ENCODE measurements at regions not wholly inside any gene's neighbourhood (a gene's known extent, or its start where the extent isn't known, plus 50 kb on each side); places are given as distances from the start of the nearest gene placed in this dataset.

DNA sequence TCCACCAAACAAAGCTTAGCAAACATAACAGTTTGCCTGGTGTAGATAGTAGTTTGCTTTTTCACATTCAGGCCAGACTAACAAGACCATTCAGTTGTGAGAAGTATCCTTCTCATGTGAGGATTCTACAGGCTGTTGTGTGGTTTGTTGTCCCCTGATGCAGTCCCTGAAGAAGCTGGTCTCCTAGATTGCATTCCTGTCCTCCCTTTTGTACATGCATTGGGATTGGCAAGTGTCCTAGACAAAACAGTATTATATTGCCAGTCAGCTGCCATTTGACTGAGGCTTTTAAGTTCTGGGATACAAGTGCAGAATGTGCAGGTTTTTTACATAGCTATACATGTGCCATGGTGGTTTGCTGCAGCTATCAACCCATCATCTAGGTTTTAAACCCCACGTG is 362.0 kb upstream of the IL12A start:
- DNase-seq (ENCODE audit: low read depth) = no peak
- TF ChIP-seq, protein P1, sequence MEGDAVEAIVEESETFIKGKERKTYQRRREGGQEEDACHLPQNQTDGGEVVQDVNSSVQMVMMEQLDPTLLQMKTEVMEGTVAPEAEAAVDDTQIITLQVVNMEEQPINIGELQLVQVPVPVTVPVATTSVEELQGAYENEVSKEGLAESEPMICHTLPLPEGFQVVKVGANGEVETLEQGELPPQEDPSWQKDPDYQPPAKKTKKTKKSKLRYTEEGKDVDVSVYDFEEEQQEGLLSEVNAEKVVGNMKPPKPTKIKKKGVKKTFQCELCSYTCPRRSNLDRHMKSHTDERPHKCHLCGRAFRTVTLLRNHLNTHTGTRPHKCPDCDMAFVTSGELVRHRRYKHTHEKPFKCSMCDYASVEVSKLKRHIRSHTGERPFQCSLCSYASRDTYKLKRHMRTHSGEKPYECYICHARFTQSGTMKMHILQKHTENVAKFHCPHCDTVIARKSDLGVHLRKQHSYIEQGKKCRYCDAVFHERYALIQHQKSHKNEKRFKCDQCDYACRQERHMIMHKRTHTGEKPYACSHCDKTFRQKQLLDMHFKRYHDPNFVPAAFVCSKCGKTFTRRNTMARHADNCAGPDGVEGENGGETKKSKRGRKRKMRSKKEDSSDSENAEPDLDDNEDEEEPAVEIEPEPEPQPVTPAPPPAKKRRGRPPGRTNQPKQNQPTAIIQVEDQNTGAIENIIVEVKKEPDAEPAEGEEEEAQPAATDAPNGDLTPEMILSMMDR (conservative IDR thresholded peaks at IDR 0.05; ENCODE audit: low read depth, low read length) = no peak
- no peak overlapping the region for H3K4me3 ChIP-seq (ENCODE audit: low read length)

- no peak for DNase-seq (ENCODE audit: low read depth)
- TF ChIP-seq, protein P1 (conservative IDR thresholded peaks at IDR 0.05; ENCODE audit: low read depth, low read length) = no peak
- H3K4me3 ChIP-seq (ENCODE audit: low read length) = no peak overlapping the region
These were observed 361.4 kb upstream of the IL12A start for GRCh38 chr3:159627229-159627628.

DNA sequence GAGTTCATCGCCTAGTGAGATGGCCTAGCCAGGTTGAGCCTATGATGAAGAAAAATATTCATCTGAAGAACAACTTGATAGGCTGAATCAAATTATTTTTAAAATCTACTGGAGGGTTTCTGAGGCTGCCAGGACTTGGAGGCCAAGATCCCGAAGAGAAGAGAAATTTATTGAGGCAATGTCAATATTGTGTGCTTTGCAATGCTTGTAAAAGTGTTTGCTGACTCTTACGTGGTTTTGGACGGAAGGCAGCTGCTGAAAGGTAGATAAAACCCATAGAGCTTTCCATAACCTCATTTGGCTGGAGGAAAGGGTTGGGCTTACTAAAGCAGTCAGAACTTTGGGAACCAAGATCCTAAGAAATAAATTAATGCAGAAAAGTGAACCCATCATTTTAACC is 361.0 kb upstream of the IL12A start:
- no peak overlapping the region for H3K4me3 ChIP-seq (ENCODE audit: low read length)
- TF ChIP-seq, protein P1 (conservative IDR thresholded peaks at IDR 0.05; ENCODE audit: low read depth, low read length) = no peak
- no peak for DNase-seq (ENCODE audit: low read depth)

GRCh38 chr3:159629329-159630084 is 359.1 kb upstream of the IL12A start:
- no peak overlapping the region for H3K4me3 ChIP-seq (ENCODE audit: low read length)
- TF ChIP-seq, protein P1 (conservative IDR thresholded peaks at IDR 0.05; ENCODE audit: low read depth, low read length) = no peak
- no peak for DNase-seq (ENCODE audit: low read depth)

DNA sequence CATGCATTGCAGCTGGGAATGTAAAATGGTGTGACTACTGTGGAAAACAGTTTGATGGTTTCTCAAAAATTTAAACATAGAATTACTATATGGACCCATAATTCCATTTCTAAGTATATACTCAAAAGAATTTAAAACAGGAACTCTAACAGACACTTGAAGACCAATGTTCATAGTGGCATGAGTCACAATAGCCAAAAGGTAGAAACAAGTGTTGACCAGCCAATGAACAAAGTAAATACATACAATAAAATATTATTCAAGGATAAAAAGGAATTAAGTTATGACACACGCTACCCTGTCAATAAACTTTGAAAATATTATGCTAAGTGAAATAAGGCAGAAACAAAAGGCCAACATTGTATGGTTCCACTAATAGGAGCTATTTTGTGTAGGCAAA is 357.4 kb upstream of the IL12A start:
- TF ChIP-seq, protein P1 (conservative IDR thresholded peaks at IDR 0.05; ENCODE audit: low read depth, low read length) = no peak
- no peak for DNase-seq (ENCODE audit: low read depth)
- no peak overlapping the region for H3K4me3 ChIP-seq (ENCODE audit: low read length)

- no peak for DNase-seq (ENCODE audit: low read depth)
- TF ChIP-seq, protein P1 (conservative IDR thresholded peaks at IDR 0.05; ENCODE audit: low read depth, low read length) = no peak
- no peak overlapping the region for H3K4me3 ChIP-seq (ENCODE audit: low read length)
These were observed 356.5 kb upstream of the IL12A start for GRCh38 chr3:159632128-159632527.

GRCh38 chr3:159632851-159633250 is 355.8 kb upstream of the IL12A start:
- TF ChIP-seq, protein P1 (conservative IDR thresholded peaks at IDR 0.05; ENCODE audit: low read depth, low read length) = no peak
- no peak for DNase-seq (ENCODE audit: low read depth)
- H3K4me3 ChIP-seq (ENCODE audit: low read length) = no peak overlapping the region
